ENCODE measurements at regions not wholly inside any gene's neighbourhood (a gene's known extent, or its start where the extent isn't known, plus 50 kb on each side); places are given as distances from the start of the nearest gene placed in this dataset.
A peak's percentile ranks its signal among the peaks of the same experiment; 100 is the strongest.

DNA sequence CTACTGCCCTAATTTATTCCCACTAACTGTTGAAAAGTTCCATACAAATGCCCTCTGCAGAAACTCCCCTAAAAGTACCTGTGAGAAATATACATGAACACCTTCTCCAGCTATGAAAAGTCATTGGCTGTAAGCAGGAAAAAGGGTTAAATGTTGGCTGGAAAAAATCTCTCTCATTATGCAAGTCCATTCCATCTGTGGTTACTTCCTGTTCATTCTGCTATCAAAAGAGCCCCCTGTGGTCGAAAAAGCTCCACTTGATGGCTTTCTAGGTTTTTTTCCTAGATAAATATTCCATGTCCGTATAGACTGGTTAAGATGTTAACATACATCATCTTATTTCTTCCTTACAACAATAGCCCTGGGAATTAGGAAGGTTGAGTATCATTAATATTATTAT lies 56.2 kb upstream of the AKAP13 start:
- no peak overlapping the region for H3K4me2 ChIP-seq
- peaks cover under 1% of the 10 kb centered on the region; the same call in 1 of the 3 replicates for H3K4me1 ChIP-seq
- CTCF ChIA-PET = interaction anchor here (0.6 to 9.5 kb wide), 5 partner anchors 21 to 153 kb away, joined by 3 to 247 read pairs (median 4); no protein-coding TSS in a partner anchor
- ATAC-seq (no peak), DNase-seq (ENCODE audit: low read depth in 1 of 2, low spot score in 1 of 2) (no peak), FAIRE-seq (peak; percentile 7)
- no peak overlapping the region for H3K4me3 ChIP-seq
- 35% methylated on average over 2 of the region's 2 CpGs for WGBS (ENCODE audit: missing lambda C conversion rate)
- TF ChIP-seq, protein P1, sequence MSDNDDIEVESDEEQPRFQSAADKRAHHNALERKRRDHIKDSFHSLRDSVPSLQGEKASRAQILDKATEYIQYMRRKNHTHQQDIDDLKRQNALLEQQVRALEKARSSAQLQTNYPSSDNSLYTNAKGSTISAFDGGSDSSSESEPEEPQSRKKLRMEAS (IDR thresholded peaks at IDR 0.05) = no peak
- TF ChIP-seq TP53 (CRISPR knock-in tag; IDR thresholded peaks at IDR 0.05) = no peak
- TF ChIP-seq, protein P2, sequence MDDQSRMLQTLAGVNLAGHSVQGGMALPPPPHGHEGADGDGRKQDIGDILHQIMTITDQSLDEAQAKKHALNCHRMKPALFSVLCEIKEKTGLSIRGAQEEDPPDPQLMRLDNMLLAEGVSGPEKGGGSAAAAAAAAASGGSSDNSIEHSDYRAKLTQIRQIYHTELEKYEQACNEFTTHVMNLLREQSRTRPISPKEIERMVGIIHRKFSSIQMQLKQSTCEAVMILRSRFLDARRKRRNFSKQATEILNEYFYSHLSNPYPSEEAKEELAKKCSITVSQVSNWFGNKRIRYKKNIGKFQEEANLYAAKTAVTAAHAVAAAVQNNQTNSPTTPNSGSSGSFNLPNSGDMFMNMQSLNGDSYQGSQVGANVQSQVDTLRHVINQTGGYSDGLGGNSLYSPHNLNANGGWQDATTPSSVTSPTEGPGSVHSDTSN (IDR thresholded peaks at IDR 0.05) = no peak
- TF ChIP-seq NFE2L2 (conservative IDR thresholded peaks at IDR 0.05; ENCODE audit: low read length) = no peak
- no peak for TF ChIP-seq ZFP36 (IDR thresholded peaks at IDR 0.05; ENCODE audit: borderline replicate concordance, partially characterized antibody)
- no peak for TF ChIP-seq CBX8 (IDR thresholded peaks at IDR 0.05)
- TF ChIP-seq SREBF2 (IDR thresholded peaks at IDR 0.05) = no peak
- TF ChIP-seq HDAC2 (IDR thresholded peaks at IDR 0.05) = no peak
- TF ChIP-seq PHF8 (IDR thresholded peaks at IDR 0.05; ENCODE audit: borderline replicate concordance, low read depth) = no peak
- no peak for TF ChIP-seq SMC3 (IDR thresholded peaks at IDR 0.05)
- no peak for TF ChIP-seq JUN (IDR thresholded peaks at IDR 0.05)
- no peaks in the 10 kb centered on the region for H3K9me3 ChIP-seq
- POLR2A ChIA-PET = interaction anchor here (0.5 kb wide), 1 partner anchor 56 kb away, joined by 9 read pairs; the partner anchor contains the start of gene AKAP13
- no peak overlapping the region for H3K27ac ChIP-seq

- 83% methylated on average over 2 of the region's 2 CpGs for whole genome bisulfite sequencing (ENCODE audit: missing lambda C conversion rate)
- H3K4me2 ChIP-seq = no peak overlapping the region
- ATAC-seq (no peak), DNase-seq (ENCODE audit: low read depth in 1 of 2, low spot score in 1 of 2) (no peak), FAIRE-seq (no peak)
- no peak overlapping the region for H3K27ac ChIP-seq
- no peak overlapping the region for H3K4me3 ChIP-seq
- peaks cover 11% of the 10 kb centered on the region for H3K4me1 ChIP-seq
- TF ChIP-seq RNF2 (IDR thresholded peaks at IDR 0.05; ENCODE audit: borderline replicate concordance, low read depth) = no peak
- ChIA-PET CTCF (interaction anchor here (0.6 to 9.5 kb wide), 11 partner anchors 9 to 316 kb away, joined by 3 to 247 read pairs (median 5); no protein-coding TSS in a partner anchor), POLR2A (no interaction called here)
- no peaks in the 10 kb centered on the region for H3K9me3 ChIP-seq
These were observed 54.6 kb upstream of the AKAP13 start for GRCh38 chr15:85325834-85326233.

DNA sequence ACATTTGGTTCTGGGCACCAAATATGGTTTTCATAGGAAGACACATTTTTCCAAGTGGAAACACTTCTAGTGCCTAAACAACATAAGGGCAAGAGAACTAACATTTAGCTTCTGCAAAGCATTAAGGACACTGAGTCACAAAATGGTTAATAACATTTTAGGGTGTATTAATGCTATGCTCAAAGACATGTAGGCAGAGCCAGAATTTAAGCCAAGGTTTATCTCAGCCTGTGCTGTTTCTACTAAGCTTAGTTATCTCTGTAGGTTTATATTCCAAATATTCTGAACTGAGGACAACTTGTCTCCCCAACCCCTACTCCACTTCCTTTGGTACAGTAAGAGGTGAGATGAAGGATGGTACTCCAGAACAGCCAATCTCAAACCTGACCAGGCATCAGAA lies 54.1 kb upstream of the AKAP13 start:
- Histone ChIP-seq H3K27ac (no peak overlapping the region), H3K4me3 (no peak overlapping the region), H3K4me2 (no peak overlapping the region), H3K4me1 (peaks cover 14% of the 10 kb centered on the region), H3K9me3 (no peaks in the 10 kb centered on the region)
- DNase-seq (ENCODE audit: low read depth in 1 of 2, low spot score in 1 of 2) = no peak
- ATAC-seq = no peak
- no peak for FAIRE-seq
- CTCF ChIA-PET = interaction anchor here (0.6 to 9.5 kb wide), 9 partner anchors 9 to 307 kb away, joined by 3 to 247 read pairs (median 5); no protein-coding TSS in a partner anchor
- POLR2A ChIA-PET = no interaction called here
- TF ChIP-seq HDAC2 (IDR thresholded peaks at IDR 0.05) (no peak), TFCP2L1 (CRISPR knock-in tag; IDR thresholded peaks at IDR 0.05) (no peak), ZNF302 (CRISPR knock-in tag; IDR thresholded peaks at IDR 0.05) (no peak), RARB (CRISPR knock-in tag; IDR thresholded peaks at IDR 0.05) (no peak), ZFP36 (IDR thresholded peaks at IDR 0.05; ENCODE audit: borderline replicate concordance, partially characterized antibody) (no peak), KDM5A (IDR thresholded peaks at IDR 0.05) (no peak), POLR2AphosphoS2 (conservative IDR thresholded peaks at IDR 0.05; ENCODE audit: low read length) (no peak), TP53 (CRISPR knock-in tag; IDR thresholded peaks at IDR 0.05) (no peak), CEBPB (IDR thresholded peaks at IDR 0.05) (no peak), SREBF2 (IDR thresholded peaks at IDR 0.05) (no peak), EP300 (IDR thresholded peaks at IDR 0.05) (no peak), MAFK (IDR thresholded peaks at IDR 0.05; ENCODE audit: partially characterized antibody) (no peak), ESRRA (IDR thresholded peaks at IDR 0.05; ENCODE audit: borderline replicate concordance, low read length) (no peak), ELK1 (IDR thresholded peaks at IDR 0.05; ENCODE audit: low read depth, low read length) (no peak), RAD21 (conservative IDR thresholded peaks at IDR 0.05 in 1 of 2, IDR thresholded peaks at IDR 0.05 in 1 of 2) (no peak)
- TF ChIP-seq, protein P2 (IDR thresholded peaks at IDR 0.05) = no peak
- TF ChIP-seq, protein P3, sequence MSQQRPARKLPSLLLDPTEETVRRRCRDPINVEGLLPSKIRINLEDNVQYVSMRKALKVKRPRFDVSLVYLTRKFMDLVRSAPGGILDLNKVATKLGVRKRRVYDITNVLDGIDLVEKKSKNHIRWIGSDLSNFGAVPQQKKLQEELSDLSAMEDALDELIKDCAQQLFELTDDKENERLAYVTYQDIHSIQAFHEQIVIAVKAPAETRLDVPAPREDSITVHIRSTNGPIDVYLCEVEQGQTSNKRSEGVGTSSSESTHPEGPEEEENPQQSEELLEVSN (IDR thresholded peaks at IDR 0.05; ENCODE audit: borderline replicate concordance, low read depth) = no peak
- TF ChIP-seq, protein P4, sequence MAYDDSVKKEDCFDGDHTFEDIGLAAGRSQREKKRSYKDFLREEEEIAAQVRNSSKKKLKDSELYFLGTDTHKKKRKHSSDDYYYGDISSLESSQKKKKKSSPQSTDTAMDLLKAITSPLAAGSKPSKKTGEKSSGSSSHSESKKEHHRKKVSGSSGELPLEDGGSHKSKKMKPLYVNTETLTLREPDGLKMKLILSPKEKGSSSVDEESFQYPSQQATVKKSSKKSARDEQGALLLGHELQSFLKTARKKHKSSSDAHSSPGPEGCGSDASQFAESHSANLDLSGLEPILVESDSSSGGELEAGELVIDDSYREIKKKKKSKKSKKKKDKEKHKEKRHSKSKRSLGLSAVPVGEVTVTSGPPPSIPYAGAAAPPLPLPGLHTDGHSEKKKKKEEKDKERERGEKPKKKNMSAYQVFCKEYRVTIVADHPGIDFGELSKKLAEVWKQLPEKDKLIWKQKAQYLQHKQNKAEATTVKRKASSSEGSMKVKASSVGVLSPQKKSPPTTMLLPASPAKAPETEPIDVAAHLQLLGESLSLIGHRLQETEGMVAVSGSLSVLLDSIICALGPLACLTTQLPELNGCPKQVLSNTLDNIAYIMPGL (CRISPR knock-in tag; IDR thresholded peaks at IDR 0.05; ENCODE audit: borderline replicate concordance) = no peak

Measured in A549 (cell line).